ENCODE measurements at regions not wholly inside any gene's neighbourhood (a gene's known extent, or its start where the extent isn't known, plus 50 kb on each side); places are given as distances from the start of the nearest gene placed in this dataset.

DNA sequence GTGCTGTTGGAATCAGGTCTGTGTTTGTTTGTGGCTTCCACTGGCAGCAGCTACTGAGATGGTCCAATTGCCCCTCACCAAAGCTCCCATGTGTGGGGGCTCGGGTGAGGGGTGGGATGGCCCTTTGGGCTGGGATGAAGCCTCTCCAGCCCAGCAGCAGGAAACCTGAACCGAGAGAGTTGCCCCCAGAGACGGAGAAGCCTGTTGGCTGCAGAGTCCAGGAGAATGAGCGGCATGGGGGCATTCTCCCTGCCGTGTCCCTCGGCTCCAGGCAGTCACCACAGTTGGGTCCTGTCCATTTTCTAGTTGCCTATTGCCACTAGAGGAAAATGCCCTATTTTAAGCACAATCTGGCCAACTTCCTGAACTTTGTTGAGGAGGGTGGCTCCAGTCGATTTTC lies 222.2 kb upstream of the PPP2R2D start:
- DNase-seq (ENCODE audit: extremely low read depth, insufficient read length) = no peak
- H3K27me3 ChIP-seq (replicated peaks; ENCODE audit: control insufficient read depth, insufficient read depth, low read length) = no peaks in the 10 kb centered on the region
- TF ChIP-seq, protein P1, sequence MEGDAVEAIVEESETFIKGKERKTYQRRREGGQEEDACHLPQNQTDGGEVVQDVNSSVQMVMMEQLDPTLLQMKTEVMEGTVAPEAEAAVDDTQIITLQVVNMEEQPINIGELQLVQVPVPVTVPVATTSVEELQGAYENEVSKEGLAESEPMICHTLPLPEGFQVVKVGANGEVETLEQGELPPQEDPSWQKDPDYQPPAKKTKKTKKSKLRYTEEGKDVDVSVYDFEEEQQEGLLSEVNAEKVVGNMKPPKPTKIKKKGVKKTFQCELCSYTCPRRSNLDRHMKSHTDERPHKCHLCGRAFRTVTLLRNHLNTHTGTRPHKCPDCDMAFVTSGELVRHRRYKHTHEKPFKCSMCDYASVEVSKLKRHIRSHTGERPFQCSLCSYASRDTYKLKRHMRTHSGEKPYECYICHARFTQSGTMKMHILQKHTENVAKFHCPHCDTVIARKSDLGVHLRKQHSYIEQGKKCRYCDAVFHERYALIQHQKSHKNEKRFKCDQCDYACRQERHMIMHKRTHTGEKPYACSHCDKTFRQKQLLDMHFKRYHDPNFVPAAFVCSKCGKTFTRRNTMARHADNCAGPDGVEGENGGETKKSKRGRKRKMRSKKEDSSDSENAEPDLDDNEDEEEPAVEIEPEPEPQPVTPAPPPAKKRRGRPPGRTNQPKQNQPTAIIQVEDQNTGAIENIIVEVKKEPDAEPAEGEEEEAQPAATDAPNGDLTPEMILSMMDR (IDR thresholded peaks at IDR 0.05; ENCODE audit: insufficient read depth, low read length, poor library complexity, severe bottlenecking) = no peak
- H3K36me3 ChIP-seq (ENCODE audit: control insufficient read depth, insufficient read depth, low read length) = no peaks in the 10 kb centered on the region
- H3K4me3 ChIP-seq (replicated peaks; ENCODE audit: low read depth, low read length) = no peak overlapping the region

DNA sequence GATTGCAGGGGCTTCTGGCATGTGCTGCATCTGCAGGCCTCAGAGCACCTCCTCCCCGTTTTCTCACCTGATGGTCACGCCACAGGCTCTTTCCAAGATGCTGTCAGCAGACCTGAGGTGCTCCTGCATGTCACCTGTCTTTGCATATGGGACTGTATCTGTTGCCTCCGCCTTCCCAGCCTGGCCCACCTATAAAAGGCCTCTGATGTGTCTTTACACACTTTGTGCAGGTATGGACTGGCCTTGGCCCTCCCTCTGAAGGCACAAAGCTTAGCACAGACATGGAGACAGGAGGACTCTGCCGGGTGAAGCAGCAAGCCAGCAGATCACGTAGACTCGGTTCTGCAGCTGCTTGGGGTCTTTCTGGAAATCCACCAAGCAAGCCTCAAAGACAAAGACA lies 220.9 kb upstream of the PPP2R2D start:
- Histone ChIP-seq H3K36me3 (ENCODE audit: control insufficient read depth, insufficient read depth, low read length) (no peaks in the 10 kb centered on the region), H3K4me3 (replicated peaks; ENCODE audit: low read depth, low read length) (no peak overlapping the region), H3K27me3 (replicated peaks; ENCODE audit: control insufficient read depth, insufficient read depth, low read length) (no peaks in the 10 kb centered on the region)
- DNase-seq (ENCODE audit: extremely low read depth, insufficient read length) = no peak
- TF ChIP-seq, protein P1 (IDR thresholded peaks at IDR 0.05; ENCODE audit: insufficient read depth, low read length, poor library complexity, severe bottlenecking) = no peak

DNA sequence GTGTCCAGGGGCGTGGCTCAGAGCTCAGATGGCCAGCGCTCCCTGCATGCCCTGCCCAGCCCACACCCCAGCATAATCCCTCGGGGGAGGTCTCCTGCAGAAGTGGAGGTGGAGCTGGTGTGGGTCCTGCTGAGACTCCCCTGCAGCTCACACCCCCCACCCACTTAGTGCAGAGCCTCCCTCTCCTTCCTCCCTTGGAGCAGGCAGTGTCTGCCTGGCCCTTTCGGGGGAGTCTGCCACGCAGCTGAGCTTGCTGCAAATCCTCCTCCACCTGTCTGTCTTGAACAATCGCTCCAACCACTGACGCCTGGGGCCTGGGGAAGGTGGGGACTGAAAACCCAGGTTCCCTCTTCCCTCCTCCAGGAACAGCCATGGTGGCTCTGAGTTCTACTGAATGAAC lies 219.7 kb upstream of the PPP2R2D start:
- Histone ChIP-seq H3K4me3 (replicated peaks; ENCODE audit: low read depth, low read length) (no peak overlapping the region), H3K27me3 (replicated peaks; ENCODE audit: control insufficient read depth, insufficient read depth, low read length) (no peaks in the 10 kb centered on the region), H3K36me3 (ENCODE audit: control insufficient read depth, insufficient read depth, low read length) (no peaks in the 10 kb centered on the region)
- TF ChIP-seq, protein P1 (IDR thresholded peaks at IDR 0.05; ENCODE audit: insufficient read depth, low read length, poor library complexity, severe bottlenecking) = no peak
- no peak for DNase-seq (ENCODE audit: extremely low read depth, insufficient read length)

DNA sequence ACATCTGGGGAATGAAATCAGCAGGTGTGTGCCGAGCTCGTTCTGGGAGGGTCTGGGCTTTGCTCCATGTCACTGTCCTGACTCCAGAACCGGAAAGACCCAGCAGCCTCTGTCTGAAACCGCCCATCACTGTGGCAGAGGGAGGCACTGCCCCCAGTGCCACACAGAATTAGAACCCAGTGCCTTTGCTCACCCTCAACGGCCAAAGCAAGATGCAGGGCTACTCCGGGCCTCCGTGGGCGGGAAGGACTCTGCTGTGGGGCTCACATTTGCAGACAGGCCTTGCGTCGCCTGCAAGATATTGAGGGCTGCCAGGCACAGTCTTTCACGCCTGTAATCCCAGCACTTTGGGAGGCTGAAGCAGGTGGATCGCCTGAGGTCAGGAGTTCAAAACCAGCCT lies 219.2 kb upstream of the PPP2R2D start:
- TF ChIP-seq, protein P1 (IDR thresholded peaks at IDR 0.05; ENCODE audit: insufficient read depth, low read length, poor library complexity, severe bottlenecking) = no peak
- H3K4me3 ChIP-seq (replicated peaks; ENCODE audit: low read depth, low read length) = no peak overlapping the region
- no peak for DNase-seq (ENCODE audit: extremely low read depth, insufficient read length)
- H3K27me3 ChIP-seq (replicated peaks; ENCODE audit: control insufficient read depth, insufficient read depth, low read length) = no peaks in the 10 kb centered on the region
- no peaks in the 10 kb centered on the region for H3K36me3 ChIP-seq (ENCODE audit: control insufficient read depth, insufficient read depth, low read length)

DNA sequence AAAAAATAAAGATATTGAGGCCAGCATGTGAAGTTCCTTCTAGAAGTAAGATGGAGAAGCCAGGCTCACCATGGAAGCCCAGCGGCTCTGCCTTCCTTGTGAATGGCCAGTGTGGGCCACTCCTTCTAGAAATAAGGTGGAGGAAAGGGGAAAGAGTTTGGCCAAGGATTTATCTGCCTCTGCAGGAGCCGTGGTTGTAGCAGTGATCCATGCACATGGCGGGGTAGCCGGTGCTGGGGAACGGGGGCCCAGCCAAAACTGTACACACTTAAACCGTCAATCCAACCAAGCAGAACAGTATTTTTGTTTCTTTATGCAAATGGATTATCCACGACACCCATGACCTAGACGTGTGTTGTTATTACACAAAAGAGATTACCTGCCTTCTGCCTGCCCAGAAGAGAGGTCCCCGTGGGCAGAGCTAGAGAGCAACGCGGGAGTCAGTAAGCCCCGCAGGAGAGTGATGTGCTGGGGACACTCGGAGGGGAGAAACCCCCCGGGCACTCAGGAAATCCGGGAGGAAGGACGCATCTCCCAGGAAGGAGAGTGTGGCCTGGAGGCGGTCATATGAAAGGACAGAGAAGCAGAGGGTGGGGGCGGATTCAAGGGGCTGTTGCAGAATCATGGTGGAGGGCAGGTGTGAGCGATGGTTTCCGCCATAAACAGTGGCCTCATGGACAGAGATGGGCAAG lies 218.4 kb upstream of the PPP2R2D start:
- DNase-seq (ENCODE audit: extremely low read depth, insufficient read length) = no peak
- no peak overlapping the region for H3K4me3 ChIP-seq (replicated peaks; ENCODE audit: low read depth, low read length)
- H3K36me3 ChIP-seq (ENCODE audit: control insufficient read depth, insufficient read depth, low read length) = no peaks in the 10 kb centered on the region
- H3K27me3 ChIP-seq (replicated peaks; ENCODE audit: control insufficient read depth, insufficient read depth, low read length) = no peaks in the 10 kb centered on the region
- TF ChIP-seq, protein P1 (IDR thresholded peaks at IDR 0.05; ENCODE audit: insufficient read depth, low read length, poor library complexity, severe bottlenecking) = no peak

All from GM06990 (cell line).